ENCODE measurements at regions not wholly inside any gene's neighbourhood (a gene's known extent, or its start where the extent isn't known, plus 50 kb on each side); places are given as distances from the start of the nearest gene placed in this dataset.

GRCh38 chr4:159871141-159871540, 768.3 kb downstream of the RAPGEF2 start:
- Histone ChIP-seq H3K9me3 (no peaks in the 10 kb centered on the region), H3K4me1 (no peaks in the 10 kb centered on the region), H3K27me3 (no peaks in the 10 kb centered on the region), H3K4me3 (no peak overlapping the region), H3K36me3 (no peaks in the 10 kb centered on the region), H3K27ac (no peak overlapping the region)
- DNase-seq: no peak
- WGBS, 2 donors: 88 to 89% methylated on average over 1 of the region's 1 CpG
- no peak for TF ChIP-seq POLR2AphosphoS5 (IDR thresholded peaks at IDR 0.05)
- no peak for ATAC-seq (ENCODE audit: low FRiP score in 2 of 2)

- Histone ChIP-seq H3K27ac (no peak overlapping the region), H3K27me3 (no peaks in the 10 kb centered on the region), H3K9me3 (no peaks in the 10 kb centered on the region), H3K4me3 (no peak overlapping the region), H3K36me3 (no peaks in the 10 kb centered on the region), H3K4me1 (no peaks in the 10 kb centered on the region)
- no peak for ATAC-seq (ENCODE audit: low FRiP score in 2 of 2)
- DNase-seq: no peak
- no peak for TF ChIP-seq POLR2A (IDR thresholded peaks at IDR 0.05)
- TF ChIP-seq EP300 (IDR thresholded peaks at IDR 0.05): no peak
- no peak for TF ChIP-seq POLR2AphosphoS5 (IDR thresholded peaks at IDR 0.05)
- TF ChIP-seq CTCF (IDR thresholded peaks at IDR 0.05): no peak
- 72 to 74% methylated on average over 3 of the region's 3 CpGs for WGBS, 2 donors
These were observed 778.3 kb downstream of the RAPGEF2 start for GRCh38 chr4:159881158-159881557.

GRCh38 chr4:159884989-159885388, 782.1 kb downstream of the RAPGEF2 start:
- no peak for ATAC-seq (ENCODE audit: low FRiP score in 2 of 2)
- H3K27me3 ChIP-seq: no peaks in the 10 kb centered on the region
- WGBS, 2 donors: 65 to 66% methylated on average over 4 of the region's 4 CpGs

GRCh38 chr4:159899596-159899995, 796.7 kb downstream of the RAPGEF2 start:
- H3K36me3 ChIP-seq: no peaks in the 10 kb centered on the region
- ATAC-seq (ENCODE audit: low FRiP score in 2 of 2) (no peak), DNase-seq (no peak)
- H3K27ac ChIP-seq: no peak overlapping the region
- TF ChIP-seq POLR2A (IDR thresholded peaks at IDR 0.05) (no peak), POLR2AphosphoS5 (IDR thresholded peaks at IDR 0.05) (no peak), CTCF (IDR thresholded peaks at IDR 0.05) (no peak), EP300 (IDR thresholded peaks at IDR 0.05) (no peak)
- no peak overlapping the region for H3K4me3 ChIP-seq
- H3K27me3 ChIP-seq: no peaks in the 10 kb centered on the region
- WGBS, 2 donors: 72% methylated on average over 4 of the region's 4 CpGs
- no peaks in the 10 kb centered on the region for H3K4me1 ChIP-seq
- no peaks in the 10 kb centered on the region for H3K9me3 ChIP-seq

More at GRCh38 chr4:159884989-159885388, 782.1 kb downstream of the RAPGEF2 start:
- H3K9me3 ChIP-seq: no peaks in the 10 kb centered on the region
- H3K36me3 ChIP-seq: no peaks in the 10 kb centered on the region
- no peak overlapping the region for H3K4me3 ChIP-seq
- H3K4me1 ChIP-seq: no peaks in the 10 kb centered on the region
- TF ChIP-seq CTCF (IDR thresholded peaks at IDR 0.05) (no peak), POLR2AphosphoS5 (IDR thresholded peaks at IDR 0.05) (no peak), EP300 (IDR thresholded peaks at IDR 0.05) (no peak), POLR2A (IDR thresholded peaks at IDR 0.05) (no peak)
- DNase-seq: no peak
- no peak overlapping the region for H3K27ac ChIP-seq

- no peaks in the 10 kb centered on the region for H3K4me1 ChIP-seq
- H3K4me3 ChIP-seq: no peak overlapping the region
- WGBS, 2 donors: 88 to 100% methylated on average over 1 of the region's 1 CpG
- no peaks in the 10 kb centered on the region for H3K9me3 ChIP-seq
- no peak for ATAC-seq (ENCODE audit: low FRiP score in 2 of 2)
- no peak overlapping the region for H3K27ac ChIP-seq
- DNase-seq: no peak
- H3K36me3 ChIP-seq: no peaks in the 10 kb centered on the region
- TF ChIP-seq EP300 (IDR thresholded peaks at IDR 0.05): no peak
- TF ChIP-seq POLR2A (IDR thresholded peaks at IDR 0.05): no peak
- no peak for TF ChIP-seq POLR2AphosphoS5 (IDR thresholded peaks at IDR 0.05)
- H3K27me3 ChIP-seq: no peaks in the 10 kb centered on the region
These were observed 797.7 kb downstream of the RAPGEF2 start for GRCh38 chr4:159900562-159900961.

GRCh38 chr4:159902648-159903047, 799.8 kb downstream of the RAPGEF2 start:
- H3K9me3 ChIP-seq: no peaks in the 10 kb centered on the region
- 0 to 47% methylated on average over 1 of the region's 1 CpG for WGBS, 2 donors
- H3K36me3 ChIP-seq: no peaks in the 10 kb centered on the region
- DNase-seq (no peak), ATAC-seq (ENCODE audit: low FRiP score in 2 of 2) (no peak)
- no peaks in the 10 kb centered on the region for H3K4me1 ChIP-seq
- TF ChIP-seq CTCF (IDR thresholded peaks at IDR 0.05) (no peak), EP300 (IDR thresholded peaks at IDR 0.05) (no peak), POLR2A (IDR thresholded peaks at IDR 0.05) (no peak), POLR2AphosphoS5 (IDR thresholded peaks at IDR 0.05) (no peak)
- no peak overlapping the region for H3K4me3 ChIP-seq
- H3K27me3 ChIP-seq: no peaks in the 10 kb centered on the region
- H3K27ac ChIP-seq: no peak overlapping the region

All from upper lobe of left lung (tissue), 6 donors.